Epithelial cell of proximal tubule (primary cell): ENCODE measurements at regions not wholly inside any gene's neighbourhood (a gene's known extent, or its start where the extent isn't known, plus 50 kb on each side); places are given as distances from the start of the nearest gene placed in this dataset.

Source experiments
- DNase-seq: peaks from one replicate; pipeline ENCODE4 v3.0.0-alpha.2; 2011; ENCODE audit warnings: low read depth
- H3K4me3 ChIP-seq: 2 replicates; pipeline ENCODE4 v1.5.1; 2011; ENCODE audit warnings: low read depth, mild to moderate bottlenecking, low read length
- TF ChIP-seq, protein P1 (sequence below): conservative IDR thresholded peaks from 2 replicates; pipeline ENCODE4 v1.5.1; 2012; ENCODE audit warnings: low read depth, mild to moderate bottlenecking, low read length

DNA sequence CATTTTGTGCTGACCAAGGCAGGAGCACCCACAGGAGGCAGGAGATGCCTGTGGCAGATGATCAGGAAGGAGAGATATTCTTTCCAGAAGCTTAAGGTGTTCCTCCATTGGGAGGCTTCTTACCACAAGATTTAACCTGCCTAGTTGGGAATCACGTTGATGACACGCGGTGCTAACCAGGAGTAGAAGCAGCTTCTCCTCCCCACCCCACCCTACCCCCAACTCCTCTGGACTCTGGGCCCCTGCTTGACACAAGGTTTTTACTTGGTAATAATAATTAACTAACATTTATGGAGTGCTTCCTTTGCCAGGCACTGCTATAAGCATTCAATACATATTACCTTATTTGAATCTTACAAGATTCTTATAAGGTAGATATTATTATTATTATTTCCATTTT, 62.5 kb upstream of the PAPOLG start:
- no peak for DNase-seq
- H3K4me3 ChIP-seq: no peak overlapping the region
- TF ChIP-seq, protein P1, sequence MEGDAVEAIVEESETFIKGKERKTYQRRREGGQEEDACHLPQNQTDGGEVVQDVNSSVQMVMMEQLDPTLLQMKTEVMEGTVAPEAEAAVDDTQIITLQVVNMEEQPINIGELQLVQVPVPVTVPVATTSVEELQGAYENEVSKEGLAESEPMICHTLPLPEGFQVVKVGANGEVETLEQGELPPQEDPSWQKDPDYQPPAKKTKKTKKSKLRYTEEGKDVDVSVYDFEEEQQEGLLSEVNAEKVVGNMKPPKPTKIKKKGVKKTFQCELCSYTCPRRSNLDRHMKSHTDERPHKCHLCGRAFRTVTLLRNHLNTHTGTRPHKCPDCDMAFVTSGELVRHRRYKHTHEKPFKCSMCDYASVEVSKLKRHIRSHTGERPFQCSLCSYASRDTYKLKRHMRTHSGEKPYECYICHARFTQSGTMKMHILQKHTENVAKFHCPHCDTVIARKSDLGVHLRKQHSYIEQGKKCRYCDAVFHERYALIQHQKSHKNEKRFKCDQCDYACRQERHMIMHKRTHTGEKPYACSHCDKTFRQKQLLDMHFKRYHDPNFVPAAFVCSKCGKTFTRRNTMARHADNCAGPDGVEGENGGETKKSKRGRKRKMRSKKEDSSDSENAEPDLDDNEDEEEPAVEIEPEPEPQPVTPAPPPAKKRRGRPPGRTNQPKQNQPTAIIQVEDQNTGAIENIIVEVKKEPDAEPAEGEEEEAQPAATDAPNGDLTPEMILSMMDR: no peak

DNA sequence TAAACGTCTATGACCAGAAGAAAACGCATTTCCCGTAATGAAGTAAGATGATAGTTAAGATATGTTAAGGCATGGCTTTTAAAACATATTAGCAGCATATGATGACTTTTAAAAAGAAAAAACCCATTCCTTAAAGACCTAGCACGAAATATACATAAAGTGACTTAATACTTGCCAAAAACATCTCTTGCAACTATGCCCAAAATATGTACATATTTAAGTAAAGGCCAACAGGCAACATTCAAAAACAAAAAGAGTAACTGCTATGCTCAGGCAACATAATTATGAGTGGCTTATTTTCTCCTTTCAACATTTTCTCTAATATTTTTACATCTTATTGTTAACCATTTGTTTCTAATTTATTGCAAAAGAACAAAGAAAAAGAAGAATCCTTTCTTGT, 60.3 kb upstream of the PAPOLG start:
- H3K4me3 ChIP-seq: no peak overlapping the region
- TF ChIP-seq, protein P1: no peak
- DNase-seq: no peak

DNA sequence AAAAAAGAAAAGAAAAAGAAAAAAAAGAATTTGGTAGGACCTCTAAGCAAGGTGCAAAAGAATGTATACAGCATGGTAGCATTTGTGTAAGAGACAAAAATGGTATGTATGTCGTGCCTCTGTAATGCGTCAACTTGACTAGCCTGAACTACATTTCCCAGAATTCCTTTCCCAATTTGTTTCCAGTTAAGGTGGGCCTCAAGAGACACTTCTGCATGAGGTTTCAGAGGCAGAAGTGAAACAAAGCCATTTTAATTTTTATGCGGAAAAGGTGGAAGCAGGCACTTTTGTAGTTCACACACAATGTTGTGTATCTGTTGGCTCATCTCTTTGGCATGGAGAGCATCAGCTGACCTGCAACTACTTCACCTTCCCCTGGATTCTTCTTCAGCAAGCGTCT, 56.5 kb upstream of the PAPOLG start:
- DNase-seq: no peak
- TF ChIP-seq, protein P1: no peak
- H3K4me3 ChIP-seq: no peak overlapping the region

- TF ChIP-seq, protein P1: no peak
- no peak overlapping the region for H3K4me3 ChIP-seq
- DNase-seq: no peak
Measured at GRCh38 chr2:60706021-60706420, 50.0 kb upstream of the PAPOLG start.
